ENCODE measurements at regions not wholly inside any gene's neighbourhood (a gene's known extent, or its start where the extent isn't known, plus 50 kb on each side); places are given as distances from the start of the nearest gene placed in this dataset.
A peak's percentile ranks its signal among the peaks of the same experiment; 100 is the strongest.
"Not testable (repeated sequence)": the region's sequence is repeated elsewhere in the genome, so short reads cannot be mapped to it uniquely, and the experiment has no call there.

DNA sequence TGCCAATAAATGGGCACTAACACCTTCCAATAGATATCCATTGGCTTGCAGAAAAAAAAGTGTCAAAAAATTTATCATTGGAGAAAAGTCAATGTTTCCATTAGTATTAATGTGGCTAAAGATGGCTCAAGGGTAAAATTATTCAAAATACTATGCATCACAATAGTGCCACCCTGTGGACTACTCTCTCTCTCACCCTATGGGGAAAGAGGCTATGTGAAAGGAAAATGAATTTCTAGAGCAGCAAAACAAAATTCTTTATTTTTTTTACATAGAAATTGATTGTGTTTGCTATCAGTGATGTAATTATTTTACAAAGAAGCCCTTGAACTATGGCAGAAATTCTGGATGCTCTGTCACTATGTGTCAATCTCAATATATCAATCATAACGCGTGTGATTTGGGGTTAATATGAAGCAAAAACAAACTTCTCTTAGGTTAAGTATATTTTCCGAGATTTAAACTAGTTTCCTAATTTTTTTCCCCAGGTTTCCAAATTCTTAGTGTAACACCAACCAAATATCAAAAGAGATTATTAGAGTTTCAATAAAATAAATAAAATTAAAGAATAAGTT, 193.9 kb downstream of the USP22 start:
- DNase-seq; H3K4me3 ChIP-seq; H3K36me3 ChIP-seq; intact Hi-C loops (cut with DNase I; ENCODE audit: low total_unique reads); H3K27ac ChIP-seq; H3K9me3 ChIP-seq: not testable (repeated sequence)
- 72 to 79% (median 78%) methylated on average over 3 of the region's 3 CpGs for WGBS, 5 donors
- Histone ChIP-seq H3K4me1 (peaks cover 0 to 21% (median 11%) of the 10 kb centered on the region in 6 donors), H3K27me3 (replicated peaks in 1 of 7) (peaks cover 0 to 50% (median 31%) of the 10 kb centered on the region in 7 donors)
- TF ChIP-seq, protein P1, sequence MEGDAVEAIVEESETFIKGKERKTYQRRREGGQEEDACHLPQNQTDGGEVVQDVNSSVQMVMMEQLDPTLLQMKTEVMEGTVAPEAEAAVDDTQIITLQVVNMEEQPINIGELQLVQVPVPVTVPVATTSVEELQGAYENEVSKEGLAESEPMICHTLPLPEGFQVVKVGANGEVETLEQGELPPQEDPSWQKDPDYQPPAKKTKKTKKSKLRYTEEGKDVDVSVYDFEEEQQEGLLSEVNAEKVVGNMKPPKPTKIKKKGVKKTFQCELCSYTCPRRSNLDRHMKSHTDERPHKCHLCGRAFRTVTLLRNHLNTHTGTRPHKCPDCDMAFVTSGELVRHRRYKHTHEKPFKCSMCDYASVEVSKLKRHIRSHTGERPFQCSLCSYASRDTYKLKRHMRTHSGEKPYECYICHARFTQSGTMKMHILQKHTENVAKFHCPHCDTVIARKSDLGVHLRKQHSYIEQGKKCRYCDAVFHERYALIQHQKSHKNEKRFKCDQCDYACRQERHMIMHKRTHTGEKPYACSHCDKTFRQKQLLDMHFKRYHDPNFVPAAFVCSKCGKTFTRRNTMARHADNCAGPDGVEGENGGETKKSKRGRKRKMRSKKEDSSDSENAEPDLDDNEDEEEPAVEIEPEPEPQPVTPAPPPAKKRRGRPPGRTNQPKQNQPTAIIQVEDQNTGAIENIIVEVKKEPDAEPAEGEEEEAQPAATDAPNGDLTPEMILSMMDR (IDR thresholded peaks at IDR 0.05 in 8 of 11, conservative IDR thresholded peaks at IDR 0.05 in 3 of 11): peak in 7 of 11 experiments; percentile 7 to 63 (median 40)

DNA sequence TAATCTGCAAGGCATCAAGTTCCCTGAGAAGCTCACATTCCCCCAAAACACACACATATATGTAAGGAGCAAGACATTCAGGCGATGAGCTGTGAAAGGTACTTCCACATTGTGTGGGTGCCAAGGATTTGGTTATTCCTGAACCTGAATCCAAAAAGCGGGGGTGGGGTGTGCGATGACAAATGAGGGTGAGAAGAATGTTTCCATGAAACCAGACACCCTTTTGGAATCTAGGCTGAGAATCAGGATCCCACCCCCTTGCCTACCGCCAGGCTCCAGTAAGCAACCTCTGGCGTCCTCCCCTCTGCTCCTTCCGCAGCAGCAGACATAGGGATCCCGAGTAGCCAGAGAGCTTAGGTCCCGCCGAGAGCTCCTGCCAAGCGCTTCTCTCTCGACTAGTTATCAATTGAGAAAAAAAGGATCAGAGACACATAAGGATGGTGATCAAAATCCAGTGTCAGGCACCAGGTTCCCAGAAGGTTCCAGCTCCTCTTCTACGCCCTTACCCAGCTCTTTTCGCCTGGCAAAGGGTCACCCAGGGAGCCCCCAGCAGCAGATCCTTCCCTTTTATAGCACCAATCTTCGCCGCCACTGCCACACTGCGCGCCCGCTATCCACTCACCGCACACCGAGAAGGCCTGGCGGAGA, 191.1 kb downstream of the USP22 start:
- H3K27ac ChIP-seq; intact Hi-C loops (cut with DNase I; ENCODE audit: low total_unique reads); H3K9me3 ChIP-seq; DNase-seq; H3K36me3 ChIP-seq: not testable (repeated sequence)
- 9 to 18% (median 14%) methylated on average over 20 to 21 of the region's 21 CpGs for WGBS, 5 donors
- peaks cover 0 to 49% (median 20%) of the 10 kb centered on the region in 7 donors for H3K27me3 ChIP-seq (replicated peaks in 1 of 7)
- H3K4me3 ChIP-seq: peak overlapping the region in 2 of 8 donors; percentile 25 to 61
- peaks cover 0 to 17% (median 11%) of the 10 kb centered on the region in 6 donors for H3K4me1 ChIP-seq

DNA sequence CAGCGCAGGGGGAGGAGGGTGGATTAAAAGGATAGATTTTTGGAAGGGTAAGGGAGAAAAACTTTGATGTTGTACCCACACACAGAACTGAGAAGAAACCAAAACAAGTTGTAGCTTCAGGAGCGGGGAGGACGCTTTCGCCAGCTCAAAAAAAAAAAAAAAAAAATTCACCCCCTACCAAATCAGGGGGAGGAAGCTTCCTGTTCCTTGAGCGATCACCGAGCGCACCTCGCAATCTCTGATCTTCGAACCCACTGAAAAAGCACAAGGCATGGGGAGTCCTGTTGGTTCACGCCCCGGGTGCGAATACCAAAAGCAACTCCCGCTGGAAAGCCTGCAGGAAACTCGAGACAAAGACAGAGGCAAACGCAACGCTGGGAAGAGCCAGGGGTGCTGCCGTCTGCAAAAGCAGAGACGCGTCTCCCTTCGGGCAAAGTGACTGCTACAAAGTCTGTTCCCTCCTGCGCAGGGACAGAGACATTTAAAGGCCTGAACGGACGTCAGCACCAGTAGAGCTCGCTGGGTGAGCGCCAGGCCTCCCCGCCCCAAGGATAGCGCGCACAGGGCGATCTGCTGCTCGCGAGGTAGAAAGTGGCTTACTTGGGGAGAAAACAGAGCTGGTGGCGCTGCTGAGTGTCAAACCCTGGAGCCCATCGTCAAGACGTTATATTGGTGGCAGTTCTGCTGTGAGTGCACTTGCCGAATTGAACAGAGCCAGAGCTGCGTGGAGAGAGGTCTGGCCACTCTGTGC, 190.4 kb downstream of the USP22 start:
- Histone ChIP-seq H3K4me3 (peak overlapping the region in 4 of 8 donors; percentile 16 to 61 (median 22)), H3K4me1 (peaks cover 0 to 17% (median 11%) of the 10 kb centered on the region in 6 donors), H3K27ac (no peak overlapping the region), H3K27me3 (replicated peaks in 1 of 7) (peaks cover 0 to 49% (median 20%) of the 10 kb centered on the region in 7 donors), H3K9me3 (no peaks in the 10 kb centered on the region), H3K36me3 (no peaks in the 10 kb centered on the region)
- peak; percentile 72 for DNase-seq
- intact Hi-C loops (cut with DNase I; ENCODE audit: low total_unique reads): no loop called here
- 1 to 5% (median 1%) methylated on average over 36 of the region's 36 CpGs for WGBS, 5 donors
- peak in 1 of 3 donors; percentile 11 for TF ChIP-seq POLR2AphosphoS5 (IDR thresholded peaks at IDR 0.05)
- TF ChIP-seq, protein P1 (IDR thresholded peaks at IDR 0.05 in 8 of 11, conservative IDR thresholded peaks at IDR 0.05 in 3 of 11): no peak

DNA sequence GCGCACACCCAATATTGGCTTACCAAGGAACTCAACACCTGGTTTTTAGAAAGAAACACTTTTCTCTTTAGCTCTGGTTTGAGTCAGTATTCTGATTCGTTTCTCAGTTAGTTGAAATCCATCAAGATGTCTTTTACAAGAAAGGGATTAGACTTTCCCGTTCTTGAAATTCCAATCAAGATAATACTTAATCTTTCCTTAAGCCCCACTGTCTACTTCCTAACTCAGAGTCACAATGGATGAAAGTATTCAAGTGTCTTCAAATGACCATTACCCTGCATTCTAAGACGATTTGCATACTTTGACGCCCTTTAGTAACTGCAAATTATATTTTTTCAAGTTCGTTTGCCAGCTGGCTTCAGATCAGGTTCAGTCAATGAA, 189.8 kb downstream of the USP22 start:
- Histone ChIP-seq H3K4me1 (peaks cover 0 to 17% (median 11%) of the 10 kb centered on the region in 6 donors), H3K9me3 (no peaks in the 10 kb centered on the region), H3K27ac (no peak overlapping the region), H3K27me3 (replicated peaks in 1 of 7) (peaks cover 0 to 49% (median 20%) of the 10 kb centered on the region in 7 donors), H3K36me3 (no peaks in the 10 kb centered on the region), H3K4me3 (peak overlapping the region in 1 of 8 donors; percentile 61)
- DNase-seq: no peak
- TF ChIP-seq POLR2A (IDR thresholded peaks at IDR 0.05): no peak
- TF ChIP-seq POLR2AphosphoS5 (IDR thresholded peaks at IDR 0.05): no peak
- TF ChIP-seq, protein P1 (IDR thresholded peaks at IDR 0.05 in 8 of 11, conservative IDR thresholded peaks at IDR 0.05 in 3 of 11): no peak
- WGBS, 5 donors: 15 to 29% (median 23%) methylated on average over 6 of the region's 6 CpGs
- intact Hi-C loops (cut with DNase I; ENCODE audit: low total_unique reads): no loop called here

DNA sequence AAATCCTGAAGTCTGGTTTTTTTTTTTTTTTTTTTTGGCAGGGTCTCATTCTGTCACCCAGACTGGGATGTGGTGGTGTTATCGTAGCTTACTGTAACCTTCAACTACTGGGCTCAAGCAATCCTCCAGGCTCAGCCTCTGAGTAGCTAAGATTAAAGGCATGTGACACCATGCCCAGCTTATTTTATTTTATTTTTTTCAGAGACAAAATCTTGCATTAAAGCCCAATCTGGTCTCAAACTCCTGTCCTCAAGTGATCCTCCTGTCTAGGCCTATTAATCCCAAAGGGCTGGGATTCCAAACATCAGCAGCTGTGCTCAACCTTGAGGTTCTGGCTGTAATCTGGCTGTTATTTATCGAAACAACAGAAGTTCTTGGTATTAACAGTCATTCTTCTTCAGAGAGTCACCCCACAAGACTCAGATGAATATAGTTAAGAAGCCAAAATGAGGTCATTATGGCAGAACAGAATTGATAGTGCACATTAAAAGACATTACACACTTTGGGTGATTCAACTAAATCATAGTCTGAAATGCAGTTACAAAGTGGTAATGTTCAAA, 186.8 kb downstream of the USP22 start:
- H3K36me3 ChIP-seq; H3K9me3 ChIP-seq; DNase-seq; H3K4me3 ChIP-seq; H3K27ac ChIP-seq; intact Hi-C loops (cut with DNase I; ENCODE audit: low total_unique reads): not testable (repeated sequence)
- Histone ChIP-seq H3K4me1 (peaks cover 0 to 17% (median 11%) of the 10 kb centered on the region in 6 donors), H3K27me3 (replicated peaks in 1 of 7) (peaks cover 0 to 44% (median 15%) of the 10 kb centered on the region in 7 donors)
- 79 to 90% (median 85%) methylated on average over 2 of the region's 2 CpGs for WGBS, 5 donors

DNA sequence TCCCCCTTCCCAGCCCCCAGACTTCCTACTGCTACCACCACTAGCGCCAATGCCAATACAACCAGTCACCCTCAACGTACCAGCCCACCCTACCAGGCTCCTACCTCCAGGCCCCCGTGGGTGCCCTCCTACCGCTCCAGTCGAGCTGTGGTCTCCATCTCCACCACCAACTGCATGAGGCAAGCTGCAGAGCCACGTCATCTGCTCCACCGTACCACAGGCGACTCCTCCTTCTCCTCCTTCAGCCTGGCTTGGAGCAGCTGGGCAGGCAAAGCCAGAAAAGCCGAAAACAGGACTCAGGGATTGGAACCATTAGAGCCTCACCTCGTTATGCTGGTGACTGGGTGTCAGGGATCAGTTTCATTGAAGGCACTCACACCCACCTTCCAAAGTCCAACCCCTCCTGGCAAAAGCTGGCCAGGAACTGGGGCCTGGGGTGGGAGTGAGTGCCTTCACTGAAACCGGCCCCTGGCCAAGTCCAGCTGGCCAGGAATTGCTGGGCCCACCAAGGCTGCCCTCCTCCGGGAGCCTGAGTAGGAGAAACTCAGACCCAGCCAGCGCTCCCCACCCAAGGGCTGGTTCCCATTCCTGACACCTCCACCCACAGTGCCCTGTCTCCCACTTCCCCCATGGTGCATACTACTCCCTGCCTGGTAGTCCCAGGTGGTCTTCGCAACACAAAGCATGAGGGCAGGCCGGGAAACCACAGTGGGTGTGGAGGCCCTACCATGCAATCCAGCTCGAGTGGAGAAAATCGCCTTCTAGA, 176.2 kb downstream of the USP22 start:
- not testable (repeated sequence) for H3K4me3 ChIP-seq

More for the DNA sequence above, 176.2 kb downstream of the USP22 start:
- H3K36me3 ChIP-seq; intact Hi-C loops (cut with DNase I; ENCODE audit: low total_unique reads); H3K9me3 ChIP-seq; H3K4me1 ChIP-seq; H3K27ac ChIP-seq; DNase-seq: not testable (repeated sequence)
- 83 to 92% (median 87%) methylated on average over 15 to 17 of the region's 17 CpGs for WGBS, 5 donors
- peaks cover 0 to 14% (median 0%) of the 10 kb centered on the region in 7 donors for H3K27me3 ChIP-seq (replicated peaks in 1 of 7)

All from spleen (tissue), 11 donors.